ENCODE measurements at regions not wholly inside any gene's neighbourhood (a gene's known extent, or its start where the extent isn't known, plus 50 kb on each side); places are given as distances from the start of the nearest gene placed in this dataset.

GRCh38 chr9:31588006-31588405, 796.4 kb upstream of the ACO1 start:
- TF ChIP-seq CTCF (IDR thresholded peaks at IDR 0.05) (no peak), POLR2A (IDR thresholded peaks at IDR 0.05) (no peak)

Data from thyroid gland (tissue), 4 donors.